Fibroblast of skin of right quadriceps (primary cell): ENCODE measurements at regions not wholly inside any gene's neighbourhood (a gene's known extent, or its start where the extent isn't known, plus 50 kb on each side); places are given as distances from the start of the nearest gene placed in this dataset.

Source experiments
- DNase-seq: peaks from one replicate; pipeline ENCODE4 v3.0.0-alpha.2; 2013

GRCh38 chr6:56863366-56863765, 91.5 kb upstream of the BEND6 start:
- peak; percentile 72 for DNase-seq

- DNase-seq, result peak; percentile 49
Observed at GRCh38 chr6:56862415-56863175, 92.3 kb upstream of the BEND6 start.

DNA sequence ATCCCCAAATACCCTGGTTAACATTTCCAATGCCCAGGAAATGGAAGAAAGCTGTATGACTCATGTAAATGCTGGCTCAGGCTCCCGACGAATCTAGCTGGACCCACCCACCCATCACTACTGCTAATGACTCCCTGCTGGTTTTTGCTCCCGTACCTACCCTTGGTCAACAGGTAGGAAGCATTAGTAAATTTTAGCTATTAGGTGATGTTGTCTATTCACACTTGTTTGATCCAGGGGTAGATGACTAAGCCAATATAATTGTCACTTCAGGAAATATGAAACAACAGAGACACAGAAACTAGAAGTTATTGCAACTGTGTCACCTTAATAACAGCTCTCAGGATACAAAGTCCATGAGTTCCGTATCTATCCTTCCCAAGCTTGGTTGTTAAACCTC, 94.4 kb upstream of the BEND6 start:
- DNase-seq, result peak; percentile 52

DNA sequence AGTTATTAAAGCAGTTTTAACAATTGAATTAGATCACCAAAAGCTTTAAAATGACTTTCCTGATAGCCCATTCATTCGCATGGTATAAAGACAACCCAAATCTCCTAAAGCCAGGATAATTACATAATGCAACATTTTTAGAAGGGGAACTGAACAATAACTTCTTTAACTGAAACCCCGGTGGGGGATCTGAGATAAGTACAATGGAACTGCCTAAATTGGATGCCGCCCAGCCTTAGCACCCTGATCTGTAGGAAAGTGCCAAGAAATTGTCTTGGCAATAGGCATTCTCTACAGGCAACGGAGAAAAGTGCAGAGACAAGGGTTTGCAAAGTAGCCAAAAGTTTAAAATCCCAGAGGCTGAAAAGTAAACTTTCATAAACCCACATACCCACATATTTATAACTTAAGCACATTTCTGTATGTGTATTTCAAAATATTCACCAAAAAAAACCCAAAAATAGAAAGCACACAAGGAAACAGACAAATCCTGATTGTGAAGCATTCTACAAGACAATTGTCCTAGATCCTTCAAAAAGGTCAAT, 98.8 kb upstream of the BEND6 start:
- no peak for DNase-seq

- DNase-seq, result no peak
Observed at GRCh38 chr6:56854086-56854485, 100.8 kb upstream of the BEND6 start.

DNA sequence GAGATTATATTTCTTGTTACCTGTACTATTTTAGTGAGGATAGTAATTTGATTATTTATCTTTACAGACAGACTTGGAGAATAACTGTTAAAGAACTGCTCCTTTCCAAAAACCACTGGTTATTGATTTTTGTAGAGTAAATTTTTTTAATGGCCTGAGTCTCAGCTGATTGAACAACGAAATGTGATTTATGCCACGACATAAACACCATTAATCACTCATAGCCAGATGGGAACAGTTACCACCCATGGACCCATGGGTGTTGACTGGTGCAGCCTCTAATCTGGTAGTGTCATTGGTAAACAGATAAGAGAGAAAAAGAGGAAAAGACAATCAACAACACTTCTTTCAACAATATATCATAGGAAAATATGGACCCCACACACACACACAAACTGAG, 101.4 kb upstream of the BEND6 start:
- no peak for DNase-seq

DNA sequence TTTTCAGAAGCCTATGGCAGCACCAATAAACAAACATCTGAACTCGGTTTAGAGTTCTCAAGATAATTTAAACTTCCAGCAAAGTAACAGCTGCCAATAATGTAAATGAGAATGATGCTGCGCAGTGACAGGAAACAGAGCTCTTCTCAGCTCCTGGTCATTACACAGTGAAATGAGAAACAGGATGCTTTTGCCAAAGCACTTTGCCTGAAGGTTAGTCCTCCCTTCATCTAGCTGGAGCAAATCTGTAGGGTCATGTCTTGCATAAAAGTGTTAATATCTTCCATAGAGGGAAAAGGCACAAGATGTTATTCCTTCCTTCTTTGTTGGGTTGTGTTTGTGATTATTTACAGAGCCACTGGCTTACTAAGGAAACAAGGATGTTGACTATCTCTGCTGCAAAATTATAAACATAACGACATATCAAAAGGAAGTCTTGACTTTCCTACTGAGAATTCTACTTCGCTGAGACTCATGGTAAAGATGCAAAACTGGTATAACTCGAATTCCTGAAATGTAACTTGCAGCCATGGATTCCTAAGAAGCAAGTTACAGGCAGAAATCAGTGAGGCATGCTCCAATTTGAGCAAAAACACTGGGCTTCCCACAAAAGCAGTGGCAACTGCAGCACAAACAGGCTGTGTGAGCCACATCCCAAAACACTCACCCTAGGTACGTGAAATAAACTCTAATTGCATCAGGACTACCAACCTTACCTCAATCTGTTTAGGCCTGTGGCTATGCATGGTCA, 102.5 kb upstream of the BEND6 start:
- no peak for DNase-seq

- peak; percentile 85 for DNase-seq
Observed at GRCh38 chr6:56851541-56852259, 103.2 kb upstream of the BEND6 start.

DNA sequence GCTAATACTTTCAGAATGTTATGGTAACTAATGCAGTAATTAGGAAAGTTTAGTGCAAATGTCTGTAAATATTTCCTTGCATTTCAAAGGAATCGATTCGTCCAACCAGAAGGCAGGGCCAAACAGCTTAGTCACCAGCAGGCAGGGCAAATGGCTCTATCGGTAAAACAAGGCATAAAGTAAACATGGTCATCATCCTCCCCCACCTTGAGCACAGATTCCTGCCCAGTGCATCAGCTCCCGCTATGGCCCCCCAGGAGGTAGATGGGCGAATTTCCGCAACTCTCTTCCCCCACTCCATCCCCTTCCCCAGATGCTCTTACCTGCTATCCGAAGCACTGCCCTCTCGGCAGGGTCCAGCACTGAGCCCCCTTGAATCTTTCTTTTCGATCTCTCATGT, 103.8 kb upstream of the BEND6 start:
- peak; percentile 59 for DNase-seq

DNA sequence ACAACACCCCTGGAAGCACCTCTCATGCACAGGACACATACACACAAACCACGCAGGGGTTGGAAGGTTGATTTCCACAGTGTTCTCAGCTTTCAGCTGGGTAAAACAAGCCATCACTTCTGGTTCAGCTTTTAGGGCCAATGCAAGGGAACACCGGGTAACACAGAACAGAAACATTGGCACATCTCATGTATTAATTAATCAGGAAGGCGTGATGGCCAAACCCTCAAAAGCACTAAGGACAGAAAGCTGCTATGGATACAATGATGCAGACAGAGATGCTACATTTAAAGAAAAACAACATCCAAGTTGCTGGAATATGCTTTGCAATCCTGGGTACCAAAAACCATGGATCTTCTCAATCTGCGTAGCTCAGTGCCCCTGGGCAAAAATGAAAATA, 104.3 kb upstream of the BEND6 start:
- DNase-seq, result no peak

DNA sequence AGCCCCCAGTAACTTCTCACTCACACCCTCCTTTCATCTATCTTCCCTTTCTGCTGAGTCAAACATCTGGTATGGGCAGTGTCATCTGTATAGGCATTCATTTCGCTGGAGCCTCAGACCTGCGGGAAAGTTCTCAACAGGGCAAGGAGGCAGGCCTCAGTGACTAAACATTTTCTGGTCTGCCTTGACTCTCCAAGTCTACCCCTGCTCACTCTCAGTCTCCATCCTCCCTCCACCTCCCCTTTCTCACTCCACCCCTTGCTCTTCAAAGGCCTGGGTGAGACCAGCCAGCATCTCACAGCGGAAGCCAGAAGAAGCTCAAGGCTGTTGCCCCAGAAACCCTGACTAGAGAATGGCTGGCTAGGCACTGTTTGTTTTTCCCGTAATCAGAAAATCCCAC, 105.0 kb upstream of the BEND6 start:
- peak; percentile 73 for DNase-seq

DNA sequence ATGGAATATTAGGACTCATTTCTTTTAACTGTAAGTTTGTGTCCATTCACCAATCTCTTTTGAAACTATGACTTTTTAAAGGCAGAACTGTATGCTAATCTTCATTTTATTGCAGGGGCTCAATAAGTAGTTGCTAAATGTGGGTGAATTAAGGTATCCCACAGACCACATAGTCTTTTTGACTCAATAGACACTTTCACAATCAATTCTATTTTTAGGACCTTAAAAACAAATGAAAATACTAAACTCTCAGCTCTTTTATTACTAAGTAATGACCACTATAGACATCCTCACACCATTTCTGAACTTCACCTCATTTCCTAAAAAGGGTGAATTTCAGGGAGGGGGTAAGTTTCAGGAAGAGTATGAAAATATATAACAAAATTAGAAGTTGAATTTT, 106.8 kb upstream of the BEND6 start:
- DNase-seq, result no peak

DNA sequence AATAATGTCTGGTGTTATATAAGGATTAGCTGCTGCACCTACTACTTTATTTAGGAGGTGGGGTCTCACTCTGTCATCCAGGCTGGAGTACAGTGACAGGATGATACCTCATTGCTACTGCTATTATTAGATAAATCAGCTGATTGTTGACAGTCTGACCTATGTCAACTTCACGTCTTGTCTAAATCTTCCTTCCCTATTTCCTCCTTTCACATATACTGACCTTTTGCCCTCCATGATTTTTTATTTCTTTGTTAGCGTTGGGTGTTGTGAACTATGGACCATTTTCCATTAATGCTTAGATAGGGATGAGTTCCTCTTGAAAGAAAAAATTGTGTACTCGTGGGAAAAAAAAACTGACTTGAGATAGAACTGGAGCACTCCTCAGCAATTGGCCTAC, 109.9 kb upstream of the BEND6 start:
- DNase-seq, result no peak

DNA sequence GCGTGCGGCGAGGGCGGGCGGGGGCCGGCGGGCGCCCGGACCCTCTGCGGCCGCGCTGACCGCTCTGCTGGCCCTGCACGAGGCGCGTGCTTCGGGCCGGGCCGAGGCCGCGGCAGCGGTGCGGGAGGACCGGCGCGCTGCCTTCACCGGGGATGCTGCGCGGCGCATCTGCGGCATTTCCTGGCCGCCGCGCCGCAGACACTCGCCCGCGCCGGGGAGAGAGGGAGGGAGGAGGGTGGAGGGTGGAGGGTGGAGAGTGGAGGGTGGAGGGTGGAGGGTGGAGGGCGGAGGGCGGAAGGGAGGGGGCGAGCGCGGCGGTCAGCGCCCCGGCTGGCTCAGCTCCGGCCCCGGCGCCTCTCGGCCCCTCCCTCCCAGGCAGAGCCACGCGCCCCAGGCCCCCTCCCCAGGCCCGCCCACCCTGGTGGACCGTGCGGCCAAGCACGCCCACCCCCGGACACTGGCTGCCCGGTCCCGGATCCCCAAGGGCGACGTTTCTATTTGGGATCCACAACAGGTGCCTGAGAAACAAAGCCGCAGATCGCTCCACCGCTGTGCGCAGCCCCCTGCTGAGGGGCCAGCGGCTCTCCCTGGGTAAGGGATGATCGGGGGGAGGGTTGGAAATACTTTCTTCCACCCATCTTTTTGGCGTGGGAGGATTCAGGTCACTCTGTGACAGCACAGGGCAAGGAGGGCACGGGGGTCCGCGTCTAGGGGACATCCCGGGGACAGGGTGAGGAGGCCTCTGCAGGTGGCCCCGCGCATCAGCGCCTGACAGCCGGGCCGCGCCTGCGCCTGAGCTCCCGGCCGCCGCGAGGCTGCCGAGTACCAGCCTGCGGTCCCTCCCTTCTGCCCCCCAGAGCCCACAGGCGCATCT, 111.2 kb upstream of the BEND6 start:
- DNase-seq, result peak; percentile 80

GRCh38 chr6:56842686-56843475, 112.0 kb upstream of the BEND6 start:
- peak; percentile 54 for DNase-seq

DNA sequence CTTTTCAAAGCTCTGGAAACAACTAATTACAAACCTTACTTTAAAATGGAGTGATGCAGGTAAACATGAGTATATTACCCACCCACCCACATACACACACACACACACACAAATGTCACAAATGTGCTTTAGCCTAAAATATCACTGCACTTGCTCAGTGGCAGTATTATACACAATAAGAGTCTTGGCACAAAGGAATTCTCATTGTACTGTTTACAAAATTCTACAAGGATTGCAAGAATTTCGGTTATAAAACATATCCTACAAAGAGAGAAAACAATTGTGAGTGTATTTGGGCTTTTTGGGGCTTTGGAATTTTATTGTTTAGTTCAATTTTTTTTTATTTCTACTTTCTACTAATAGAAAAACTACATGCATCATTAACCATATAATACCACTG, 113.2 kb upstream of the BEND6 start:
- no peak for DNase-seq

GRCh38 chr6:56841381-56841749, 113.5 kb upstream of the BEND6 start:
- DNase-seq, result no peak

DNA sequence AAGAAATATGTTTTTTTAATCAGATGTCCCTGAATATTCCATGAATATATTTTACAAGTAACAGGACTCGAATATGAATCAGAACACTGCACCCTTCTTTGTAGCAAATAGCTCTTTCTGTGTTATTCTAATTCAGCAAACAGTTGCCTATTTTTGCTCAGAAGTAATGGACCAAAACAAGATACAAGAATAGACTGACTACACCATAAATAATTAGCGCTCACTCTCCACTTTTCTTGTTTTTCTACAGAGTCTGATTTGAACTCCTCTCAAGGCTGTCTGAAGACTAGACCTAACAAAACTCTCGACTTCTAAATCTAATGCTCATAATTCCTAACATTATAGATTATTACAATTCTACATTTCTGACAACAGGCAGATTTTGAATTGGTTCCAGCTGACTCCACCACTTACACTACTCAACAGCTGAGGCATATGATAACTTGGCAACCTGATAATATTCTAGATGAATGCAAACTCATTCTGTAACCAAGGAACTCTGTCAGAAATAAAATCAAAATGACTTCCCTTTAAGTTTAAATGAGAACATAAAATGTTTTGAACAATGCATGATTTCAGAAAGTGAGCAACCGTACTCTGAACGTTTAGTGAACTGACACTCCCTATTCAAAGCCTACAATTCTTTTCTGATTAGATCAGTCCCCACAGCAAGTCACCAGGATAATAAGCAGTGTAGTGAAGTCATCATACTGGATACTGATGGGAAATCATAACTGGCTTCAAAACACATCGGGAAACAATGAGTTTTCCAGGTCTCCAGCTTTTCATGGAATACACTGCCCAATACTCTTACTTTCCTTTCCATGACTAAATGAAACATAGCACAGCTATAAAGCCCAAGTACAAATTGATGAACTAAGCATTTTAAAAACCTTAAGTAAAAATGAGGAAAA, 114.2 kb upstream of the BEND6 start:
- DNase-seq, result peak; percentile 84

- DNase-seq, result no peak
Observed at GRCh38 chr6:56839533-56840183, 115.2 kb upstream of the BEND6 start.

DNA sequence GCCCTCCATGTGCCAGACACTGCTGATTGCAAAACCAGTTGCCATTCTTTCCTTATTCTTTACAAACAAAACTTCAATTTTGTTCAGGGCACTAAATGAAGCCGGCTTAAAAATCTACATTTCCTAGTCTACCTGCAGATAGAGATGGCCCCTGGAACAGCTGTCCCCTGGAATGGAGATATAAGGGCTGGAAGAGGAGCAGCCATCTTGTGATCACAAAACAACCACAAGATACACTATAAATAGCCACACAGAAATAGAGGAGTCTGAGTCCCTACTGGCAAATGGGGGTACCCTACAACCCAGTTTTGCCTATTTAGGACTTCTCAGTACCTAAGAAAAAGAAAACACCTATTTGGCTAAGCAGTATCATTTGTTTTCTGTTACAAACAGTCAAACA, 115.9 kb upstream of the BEND6 start:
- no peak for DNase-seq
